Keratinocyte (primary cell): ENCODE measurements at regions not wholly inside any gene's neighbourhood (a gene's known extent, or its start where the extent isn't known, plus 50 kb on each side); places are given as distances from the start of the nearest gene placed in this dataset.

ENCODE experiments used
- DNase-seq: peaks from one replicate; pipeline ENCODE4 v3.0.0-alpha.2; 2011; ENCODE audit warnings: low read depth, missing footprints, low spot score
- FAIRE-seq: peaks from 2 replicates; lab custom pipeline; 2011; peaks lifted over from hg19 to GRCh38; lab: Jason Lieb, UNC
- H2AFZ ChIP-seq: 2 replicates; pipeline ENCODE4 v1.6.0; 2012; ENCODE audit warnings: low read length, control low read depth, inconsistent platforms; ENCODE audit not compliant: control insufficient read depth
- H3K27ac ChIP-seq: 2 replicates; pipeline ENCODE4 v1.5.1; 2011; ENCODE audit warnings: low read length; ENCODE audit not compliant: control insufficient read depth, insufficient read depth
- H3K27me3 ChIP-seq: 3 replicates; pipeline ENCODE4 v1.6.0; 2011; ENCODE audit warnings: low read length; ENCODE audit not compliant: control insufficient read depth, insufficient read depth; ENCODE audit errors: extremely low read depth
- H3K36me3 ChIP-seq, 2 experiments: 2 replicates in 1 of 2; 3 replicates in 1 of 2; pipeline ENCODE4 v1.5.1; 2011; ENCODE audit warnings: low read length in 2 of 2, mild to moderate bottlenecking in 1 of 2; ENCODE audit not compliant: control insufficient read depth in 2 of 2, insufficient read depth in 2 of 2; ENCODE audit errors: extremely low read depth in 1 of 2
- H3K4me1 ChIP-seq: 3 replicates; pipeline ENCODE4 v1.5.1; 2011; ENCODE audit warnings: low read length; ENCODE audit not compliant: control insufficient read depth, insufficient read depth; ENCODE audit errors: extremely low read depth
- H3K4me2 ChIP-seq: 3 replicates; pipeline ENCODE4 v1.6.0; 2011; ENCODE audit warnings: low read depth, low read length; ENCODE audit not compliant: control insufficient read depth, insufficient read depth; ENCODE audit errors: extremely low read depth
- H3K4me3 ChIP-seq, 3 experiments: fragments of 200-600 bp in 1 of 3; sonication (generic) in 1 of 3; 2 replicates in 2 of 3; 3 replicates in 1 of 3; pipeline ENCODE4 v1.5.1; 2011 to 2016; ENCODE audit warnings: low read length in 3 of 3, mild to moderate bottlenecking in 3 of 3, control low read depth in 2 of 3, inconsistent platforms in 1 of 3, low read depth in 1 of 3, mixed read lengths in 1 of 3, mixed run types in 1 of 3, moderate library complexity in 1 of 3; ENCODE audit not compliant: control insufficient read depth in 2 of 3, insufficient read depth in 2 of 3; ENCODE audit errors: extremely low read depth in 1 of 3
- H3K79me2 ChIP-seq: 2 replicates; pipeline ENCODE4 v1.6.0; 2012; ENCODE audit warnings: low read length; ENCODE audit not compliant: control insufficient read depth, insufficient read depth
- H3K9ac ChIP-seq: 3 replicates; pipeline ENCODE4 v1.6.0; 2011; ENCODE audit warnings: low read length; ENCODE audit not compliant: control insufficient read depth, insufficient read depth; ENCODE audit errors: extremely low read depth
- H3K9me1 ChIP-seq: 3 replicates; pipeline ENCODE4 v1.6.0; 2011; ENCODE audit warnings: low read length; ENCODE audit not compliant: control insufficient read depth, insufficient read depth; ENCODE audit errors: extremely low read depth
- H3K9me3 ChIP-seq: 2 replicates; pipeline ENCODE4 v1.5.1; 2012; ENCODE audit warnings: low read depth, low read length; ENCODE audit not compliant: control insufficient read depth
- H4K20me1 ChIP-seq: 3 replicates; pipeline ENCODE4 v1.6.0; 2011; ENCODE audit warnings: low read length; ENCODE audit not compliant: control insufficient read depth, insufficient read depth; ENCODE audit errors: extremely low read depth
- EZH2 ChIP-seq: IDR thresholded peaks from one replicate; pipeline ENCODE4 v1.6.1; 2012; ENCODE audit warnings: inconsistent platforms, mild to moderate bottlenecking, low read length, moderate library complexity
- dilution Hi-C: fragments of 300-500 bp; cut with MboI; formaldehyde crosslinking; loops from one replicate; pipeline ENCODE4 v1.7.0; 2020; ENCODE audit warnings: low sequenced_read_pairs; ENCODE audit not compliant: extremely low pct_ligation_motif_present
- TF ChIP-seq, protein P1 (sequence below), 3 experiments: IDR thresholded peaks in 1 of 3; conservative IDR thresholded peaks in 1 of 3; optimal IDR thresholded peaks in 1 of 3; 2 replicates in 2 of 3; 3 replicates in 1 of 3; pipeline versions ENCODE3 to v1.5.1; 2011; ENCODE audit warnings: low read length in 3 of 3, mild to moderate bottlenecking in 3 of 3, moderate library complexity in 2 of 3, control low read depth in 1 of 3, inconsistent platforms in 1 of 3; ENCODE audit not compliant: insufficient read depth in 2 of 3; ENCODE audit errors: extremely low read depth in 1 of 3

DNA sequence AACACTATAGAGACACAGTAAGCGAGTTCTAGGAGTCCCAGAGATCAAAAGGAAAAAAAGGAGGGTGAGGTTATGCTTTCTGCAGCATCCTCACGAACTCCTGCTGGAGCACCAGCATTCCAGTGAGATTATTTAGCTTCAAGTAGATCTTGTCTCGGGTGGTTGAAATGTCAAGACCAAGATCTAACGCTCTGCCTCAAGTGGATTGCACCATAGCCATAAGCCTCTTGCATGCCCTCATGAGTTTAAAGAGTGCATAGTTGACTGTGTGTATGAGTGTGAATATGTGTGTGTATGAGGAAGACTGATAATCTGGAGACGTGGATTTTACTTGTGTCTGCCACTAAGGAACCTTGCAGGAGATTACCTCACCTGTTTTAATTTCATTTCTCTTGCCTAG is 335.3 kb upstream of the ADAMTSL1 start:
- Histone ChIP-seq H3K9ac (no peak overlapping the region), H3K9me1 (no peaks in the 10 kb centered on the region), H3K9me3 (no peaks in the 10 kb centered on the region), H4K20me1 (no peaks in the 10 kb centered on the region), H3K79me2 (no peaks in the 10 kb centered on the region), H2AFZ (no peak overlapping the region), H3K27ac (no peak overlapping the region), H3K4me2 (no peak overlapping the region), H3K27me3 (no peaks in the 10 kb centered on the region), H3K4me3 (no peak overlapping the region), H3K36me3 (no peaks in the 10 kb centered on the region), H3K4me1 (no peaks in the 10 kb centered on the region)
- TF ChIP-seq EZH2: no peak
- TF ChIP-seq, protein P1, sequence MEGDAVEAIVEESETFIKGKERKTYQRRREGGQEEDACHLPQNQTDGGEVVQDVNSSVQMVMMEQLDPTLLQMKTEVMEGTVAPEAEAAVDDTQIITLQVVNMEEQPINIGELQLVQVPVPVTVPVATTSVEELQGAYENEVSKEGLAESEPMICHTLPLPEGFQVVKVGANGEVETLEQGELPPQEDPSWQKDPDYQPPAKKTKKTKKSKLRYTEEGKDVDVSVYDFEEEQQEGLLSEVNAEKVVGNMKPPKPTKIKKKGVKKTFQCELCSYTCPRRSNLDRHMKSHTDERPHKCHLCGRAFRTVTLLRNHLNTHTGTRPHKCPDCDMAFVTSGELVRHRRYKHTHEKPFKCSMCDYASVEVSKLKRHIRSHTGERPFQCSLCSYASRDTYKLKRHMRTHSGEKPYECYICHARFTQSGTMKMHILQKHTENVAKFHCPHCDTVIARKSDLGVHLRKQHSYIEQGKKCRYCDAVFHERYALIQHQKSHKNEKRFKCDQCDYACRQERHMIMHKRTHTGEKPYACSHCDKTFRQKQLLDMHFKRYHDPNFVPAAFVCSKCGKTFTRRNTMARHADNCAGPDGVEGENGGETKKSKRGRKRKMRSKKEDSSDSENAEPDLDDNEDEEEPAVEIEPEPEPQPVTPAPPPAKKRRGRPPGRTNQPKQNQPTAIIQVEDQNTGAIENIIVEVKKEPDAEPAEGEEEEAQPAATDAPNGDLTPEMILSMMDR (optimal IDR thresholded peaks at IDR 0.05 in 1 of 3, IDR thresholded peaks at IDR 0.05 in 1 of 3, conservative IDR thresholded peaks at IDR 0.05 in 1 of 3; ENCODE audit: extremely low read depth in 1 of 3, insufficient read depth in 2 of 3, low read length in 3 of 3): no peak
- FAIRE-seq: no peak
- dilution Hi-C loops: no loop called here
- no peak for DNase-seq

DNA sequence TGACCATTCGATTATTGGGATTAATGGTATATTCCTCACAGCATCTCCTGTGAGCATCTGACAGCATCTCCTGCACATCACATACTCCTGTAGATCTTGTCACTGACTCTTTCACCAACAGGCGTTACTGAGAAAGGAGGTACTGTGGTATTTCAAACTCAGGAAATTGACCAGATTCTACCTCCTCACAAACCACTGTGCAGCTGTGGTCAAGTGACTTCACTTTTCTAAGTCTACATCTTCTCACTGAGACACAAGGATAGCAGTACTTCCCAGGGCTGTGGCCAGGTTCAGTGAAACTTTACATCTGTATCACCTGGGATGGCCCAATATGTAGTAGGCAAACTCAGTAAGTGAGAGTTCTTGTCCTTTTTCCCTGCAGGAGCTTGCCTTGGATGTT is 332.3 kb upstream of the ADAMTSL1 start:
- Histone ChIP-seq H3K9me1 (no peaks in the 10 kb centered on the region), H3K27ac (no peak overlapping the region), H3K9ac (no peak overlapping the region), H3K27me3 (no peaks in the 10 kb centered on the region), H3K4me3 (no peak overlapping the region), H3K4me2 (no peak overlapping the region), H4K20me1 (no peaks in the 10 kb centered on the region), H3K36me3 (no peaks in the 10 kb centered on the region), H3K4me1 (no peaks in the 10 kb centered on the region), H2AFZ (no peak overlapping the region), H3K9me3 (no peaks in the 10 kb centered on the region), H3K79me2 (no peaks in the 10 kb centered on the region)
- DNase-seq: no peak
- FAIRE-seq: no peak
- dilution Hi-C loops: no loop called here
- TF ChIP-seq, protein P1 (optimal IDR thresholded peaks at IDR 0.05 in 1 of 3, IDR thresholded peaks at IDR 0.05 in 1 of 3, conservative IDR thresholded peaks at IDR 0.05 in 1 of 3; ENCODE audit: extremely low read depth in 1 of 3, insufficient read depth in 2 of 3, low read length in 3 of 3): no peak
- no peak for TF ChIP-seq EZH2
